HuH-7.5 (cell line): ENCODE measurements at regions not wholly inside any gene's neighbourhood (a gene's known extent, or its start where the extent isn't known, plus 50 kb on each side); places are given as distances from the start of the nearest gene placed in this dataset.

ENCODE experiments used
- DNase-seq: peaks from one replicate; pipeline ENCODE4 v3.0.0; 2011; ENCODE audit warnings: low spot score

DNA sequence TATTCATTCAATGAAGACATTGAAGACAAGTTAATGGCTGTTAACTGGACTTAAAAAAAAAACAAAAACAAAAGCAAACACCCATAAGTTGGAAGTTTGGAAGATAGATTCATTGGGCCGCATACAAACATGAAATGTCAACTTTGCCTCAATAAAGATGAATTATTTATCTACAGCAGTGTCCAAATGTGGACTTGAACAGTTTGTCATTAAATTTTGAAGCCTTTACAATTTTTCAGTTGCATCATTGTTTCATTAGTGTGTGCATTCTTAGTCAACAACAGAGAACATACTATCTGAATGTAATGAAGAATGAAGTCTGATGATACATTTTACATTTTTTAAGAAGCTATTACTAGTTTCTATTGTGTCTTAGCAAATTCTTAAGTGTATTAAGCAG lies 152.1 kb downstream of the SLIT2 start:
- no peak for DNase-seq

DNA sequence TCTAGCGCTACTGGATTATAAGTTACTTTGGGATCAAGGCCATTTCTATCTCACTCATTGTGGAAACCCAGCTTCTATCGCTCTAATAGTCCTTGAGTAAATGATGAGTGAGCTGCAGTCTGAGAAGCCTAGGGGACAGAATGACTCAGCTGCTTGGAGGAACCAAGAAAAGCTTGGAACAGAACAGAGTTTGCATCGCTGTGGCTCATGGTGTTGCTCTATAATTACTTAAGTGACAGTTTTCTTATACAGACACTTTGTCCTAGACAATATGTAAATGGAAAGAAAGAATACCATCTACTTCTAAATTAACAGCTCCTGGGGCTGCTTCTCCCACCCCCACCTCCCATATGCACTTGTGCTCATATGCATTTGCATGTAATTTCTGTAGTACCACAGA lies 156.9 kb downstream of the SLIT2 start:
- DNase-seq = no peak

GRCh38 chr4:20412072-20412471 lies 160.4 kb downstream of the SLIT2 start:
- DNase-seq = no peak

DNA sequence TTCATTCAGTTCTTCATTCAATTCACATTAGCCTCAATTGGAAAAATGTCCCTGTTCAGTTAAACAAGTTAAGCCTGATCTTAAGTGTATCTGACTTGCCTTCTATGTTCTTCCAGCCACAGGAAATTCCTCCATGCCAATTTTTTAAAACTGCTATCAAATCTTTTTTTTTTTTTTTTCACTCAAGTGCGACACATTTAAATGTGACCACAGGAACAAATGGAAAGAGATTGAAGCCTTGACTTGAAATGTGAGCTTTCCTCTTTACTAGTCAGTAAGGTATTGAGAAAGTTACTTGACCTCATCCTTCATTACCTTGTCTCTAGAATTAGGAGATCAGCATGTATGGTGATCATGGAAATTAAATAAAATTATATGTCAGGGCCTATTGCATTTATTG lies 165.1 kb downstream of the SLIT2 start:
- no peak for DNase-seq

GRCh38 chr4:20418861-20419451 lies 167.3 kb downstream of the SLIT2 start:
- no peak for DNase-seq

- DNase-seq = no peak
Observed at GRCh38 chr4:20420916-20421602, 169.4 kb downstream of the SLIT2 start.

GRCh38 chr4:20421603-20421985 lies 169.9 kb downstream of the SLIT2 start:
- no peak for DNase-seq

- no peak for DNase-seq
Observed at GRCh38 chr4:20422398-20422797, 170.7 kb downstream of the SLIT2 start.

GRCh38 chr4:20423420-20423819 lies 171.7 kb downstream of the SLIT2 start:
- no peak for DNase-seq

- no peak for DNase-seq
Observed at GRCh38 chr4:20426028-20426427, 174.3 kb downstream of the SLIT2 start.

DNA sequence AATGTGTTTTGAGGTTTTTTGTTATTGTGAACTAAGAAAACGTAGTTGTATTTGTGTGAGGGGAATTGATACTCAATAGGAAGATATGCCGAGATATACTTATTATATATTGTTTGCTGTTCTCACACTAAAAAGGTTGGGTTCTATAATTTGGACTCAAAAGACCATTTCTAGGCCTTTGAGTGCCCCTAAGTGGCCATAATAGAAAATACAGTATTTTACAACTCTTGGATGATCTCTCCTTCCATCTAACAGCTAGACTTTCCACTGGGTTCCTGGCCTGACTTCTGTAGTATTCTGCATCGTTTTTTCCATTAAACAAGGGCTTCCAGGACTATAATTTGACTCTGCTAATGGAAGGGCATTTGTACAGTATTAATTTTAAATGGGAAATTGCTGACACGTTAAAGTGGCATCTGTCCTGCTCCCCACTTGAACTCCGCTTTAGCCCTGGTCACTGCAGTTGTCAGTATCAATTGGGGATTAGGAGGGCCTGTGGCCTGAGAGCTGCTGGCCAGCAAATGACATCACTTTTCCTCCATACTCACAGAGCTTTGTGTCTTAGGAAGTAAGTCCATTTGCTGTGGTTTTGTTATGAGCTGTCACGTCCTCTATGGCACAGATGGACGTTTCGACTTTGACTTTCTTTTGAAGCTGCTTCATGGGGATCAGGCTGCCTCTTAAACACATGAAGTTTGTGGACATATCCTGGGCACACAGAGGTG lies 176.9 kb downstream of the SLIT2 start:
- DNase-seq = no peak

GRCh38 chr4:20430259-20430941 lies 178.7 kb downstream of the SLIT2 start:
- no peak for DNase-seq

DNA sequence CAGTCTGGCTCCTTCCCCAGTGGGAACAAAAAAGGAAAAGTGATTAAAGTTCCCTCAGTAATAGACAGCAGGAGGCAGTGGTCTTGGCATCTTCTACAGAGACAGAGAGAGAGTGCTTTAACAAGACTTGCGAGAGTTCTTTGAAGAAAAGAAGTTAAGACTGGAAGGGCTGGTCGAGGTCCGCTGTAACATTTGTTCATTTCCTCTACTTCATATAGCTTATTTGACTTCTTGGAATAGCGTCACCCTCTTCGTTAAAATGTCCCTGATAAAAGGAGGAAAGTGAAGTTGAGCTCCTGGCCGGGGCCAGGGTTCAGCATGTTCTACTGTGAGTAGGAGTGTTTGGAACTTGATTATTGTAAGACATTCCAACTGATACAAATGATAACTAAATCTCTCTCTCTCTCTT lies 179.8 kb downstream of the SLIT2 start:
- DNase-seq = no peak

DNA sequence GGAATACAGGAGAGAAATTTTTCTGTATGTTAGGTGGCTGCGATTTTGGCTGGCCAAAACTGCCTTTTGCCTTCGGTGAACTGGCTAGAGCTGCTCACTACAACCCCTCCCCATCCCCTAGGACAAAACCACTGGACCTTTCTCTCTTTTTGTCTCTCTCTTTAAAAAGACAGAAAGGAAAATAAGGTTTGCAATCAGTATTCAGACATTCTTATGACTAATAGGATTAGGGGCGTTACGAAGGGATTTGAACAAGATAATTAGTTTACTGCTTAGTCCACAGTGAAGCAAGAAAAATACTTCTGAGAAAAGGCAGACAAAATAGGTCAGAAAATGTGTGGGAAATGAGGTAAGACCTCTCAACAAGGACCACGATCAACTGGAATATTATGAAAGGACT lies 180.4 kb downstream of the SLIT2 start:
- no peak for DNase-seq

DNA sequence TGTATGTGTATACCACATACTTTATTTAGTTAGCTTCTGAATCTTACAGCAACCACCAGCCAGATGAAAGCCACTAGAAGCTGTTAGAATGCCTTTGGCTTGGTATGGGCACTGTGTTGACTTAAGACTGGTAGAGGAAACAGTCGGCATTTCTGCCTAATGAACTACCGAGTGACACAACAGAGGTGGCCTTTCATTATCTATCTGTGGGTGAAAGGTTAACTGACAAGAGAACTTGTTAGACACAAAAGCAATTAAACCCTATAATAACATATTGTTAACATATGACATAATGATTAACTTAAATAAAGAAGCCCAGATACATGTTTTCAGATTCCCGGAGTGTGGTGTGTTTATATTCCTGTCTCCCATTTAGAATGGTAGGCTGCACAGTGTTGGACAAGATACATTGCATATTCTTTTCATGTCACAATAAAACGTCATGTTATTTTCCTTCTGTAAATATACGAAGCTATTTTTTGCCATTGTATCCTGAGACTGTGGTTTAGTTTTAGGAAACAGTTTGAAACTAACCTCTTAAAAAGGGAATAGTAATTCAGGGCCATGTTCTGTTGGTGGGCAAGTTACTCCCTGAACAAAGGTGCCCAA lies 181.5 kb downstream of the SLIT2 start:
- DNase-seq = no peak

DNA sequence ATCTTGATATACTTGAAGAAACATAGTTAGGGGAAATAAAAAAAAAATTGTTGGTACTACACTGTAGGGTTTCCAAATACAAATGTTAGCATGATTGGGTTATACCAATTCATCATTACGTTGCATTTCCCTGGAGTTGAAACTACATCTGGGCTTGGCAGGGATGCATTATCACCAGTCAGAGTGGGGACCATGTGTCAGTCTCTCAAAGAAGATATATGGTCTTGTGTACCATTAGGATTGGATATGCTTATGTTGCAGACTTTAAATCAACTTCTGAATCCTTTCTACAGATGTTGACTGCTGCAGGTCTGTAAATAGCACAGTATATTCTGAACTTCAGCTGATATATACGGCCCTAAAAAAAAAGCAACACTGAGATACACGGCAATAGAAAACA lies 188.5 kb downstream of the SLIT2 start:
- peak; percentile 20 for DNase-seq

DNA sequence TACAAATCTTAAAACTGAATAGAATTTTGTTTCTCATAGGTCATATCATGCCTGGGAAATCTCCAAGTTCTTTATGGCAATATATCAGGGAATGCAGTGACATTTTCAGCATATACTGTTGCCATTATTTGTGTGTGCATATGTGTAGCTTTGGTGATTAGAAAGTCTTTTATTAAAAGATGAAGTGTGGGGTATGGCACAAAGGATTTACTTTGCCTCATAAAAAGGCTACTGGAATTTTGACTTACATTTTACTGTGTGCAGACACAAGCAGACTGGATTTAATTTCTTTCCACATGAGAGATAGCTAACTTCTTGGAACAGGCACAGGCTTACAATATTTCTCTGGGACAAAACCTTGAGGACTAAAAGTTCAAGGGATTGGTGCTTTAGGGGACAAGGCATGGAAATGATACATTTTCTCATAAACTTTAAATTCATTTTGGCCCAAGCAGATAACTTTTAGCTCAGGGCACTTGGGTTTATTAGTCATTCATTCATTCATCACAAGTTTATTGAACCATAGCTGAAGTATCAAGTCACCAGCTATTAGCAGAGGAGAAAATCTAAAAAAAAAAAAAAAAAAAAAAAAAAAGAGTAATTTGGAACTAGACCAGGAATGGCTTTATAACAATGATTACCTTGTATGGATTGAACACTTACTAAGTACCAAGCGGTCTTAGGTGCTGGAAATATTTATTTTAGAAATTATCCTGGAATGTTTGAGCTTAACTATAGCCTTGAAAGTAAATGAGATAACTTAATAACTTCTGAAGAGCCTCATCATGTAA lies 191.5 kb downstream of the SLIT2 start:
- no peak for DNase-seq

- DNase-seq = no peak
Observed at GRCh38 chr4:20444599-20445337, 193.1 kb downstream of the SLIT2 start.

DNA sequence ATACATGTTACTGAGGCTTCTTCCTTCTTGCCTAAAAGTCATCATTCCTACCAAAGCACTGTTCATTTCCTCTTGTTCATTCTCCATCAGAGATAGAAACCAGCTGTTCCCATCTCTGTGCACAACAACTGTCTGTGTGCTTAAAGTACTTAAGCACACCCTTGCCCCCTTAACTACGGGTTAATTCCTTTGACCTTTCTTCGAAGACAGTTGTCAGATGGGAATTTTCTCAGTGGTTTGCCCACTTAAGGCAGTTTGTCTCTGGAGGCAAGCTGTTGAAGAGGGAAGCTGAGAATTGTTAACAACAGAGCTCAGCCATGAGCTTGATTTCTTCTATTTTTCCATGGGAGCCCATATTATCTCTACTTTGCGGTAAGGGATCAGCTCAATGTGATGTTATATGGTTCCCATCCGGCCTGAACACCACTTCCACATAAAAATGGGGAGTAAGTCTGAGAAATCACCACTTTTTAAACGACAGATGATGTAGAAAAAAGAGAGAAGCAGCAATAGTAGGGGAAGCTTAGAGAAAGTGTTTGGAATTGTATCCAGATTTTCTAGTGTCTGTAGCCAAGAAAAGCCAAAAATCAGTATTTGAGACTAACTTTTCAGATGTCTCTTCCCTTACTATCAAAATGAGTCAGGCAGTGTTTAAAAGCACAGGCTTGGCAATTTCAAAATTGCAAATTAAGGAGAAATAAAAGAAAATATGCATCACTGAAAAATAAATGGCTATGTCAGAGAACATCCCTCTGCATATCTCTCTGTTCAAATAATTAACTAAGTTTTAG lies 194.4 kb downstream of the SLIT2 start:
- DNase-seq = no peak

- DNase-seq = no peak
Observed at GRCh38 chr4:20447103-20447502, 195.4 kb downstream of the SLIT2 start.
